BJ (cell line): ENCODE measurements at regions not wholly inside any gene's neighbourhood (a gene's known extent, or its start where the extent isn't known, plus 50 kb on each side); places are given as distances from the start of the nearest gene placed in this dataset.

Experiments used
- CTCF ChIA-PET: fragments of 350-600 bp; formaldehyde crosslinking; extraction: SDS; loops from one replicate; lab custom pipeline; 2021; ENCODE audit warnings: antibody characterized with exemption, inconsistent platforms; lab: Yijun Ruan, JAX
- POLR2A ChIA-PET: fragments of 300-600 bp; sonication (Branson Sonifier 250); formaldehyde crosslinking; extraction: SDS; loops from one replicate; lab custom pipeline; 2021; ENCODE audit warnings: antibody characterized with exemption; lab: Charles Lee
- DNase-seq: peaks from one replicate; pipeline ENCODE4 v3.0.0-alpha.2; 2011; ENCODE audit warnings: low read depth
- H3K27me3 ChIP-seq: 2 replicates; pipeline ENCODE4 v1.6.0; 2011; ENCODE audit warnings: low read length; ENCODE audit not compliant: control insufficient read depth, insufficient read depth
- H3K36me3 ChIP-seq: 2 replicates; pipeline ENCODE4 v1.5.1; 2011; ENCODE audit warnings: low read length; ENCODE audit not compliant: control insufficient read depth, insufficient read depth
- H3K4me3 ChIP-seq: 2 replicates; pipeline ENCODE4 v1.5.1; 2011; ENCODE audit warnings: low read depth, mild to moderate bottlenecking, control low read depth, low read length
- TF ChIP-seq, protein P1 (sequence below): IDR thresholded peaks from 2 replicates; pipeline ENCODE4 v1.5.1; 2011; ENCODE audit warnings: low read depth, mild to moderate bottlenecking, control low read depth, inconsistent platforms, low read length, moderate library complexity; ENCODE audit not compliant: insufficient read depth

DNA sequence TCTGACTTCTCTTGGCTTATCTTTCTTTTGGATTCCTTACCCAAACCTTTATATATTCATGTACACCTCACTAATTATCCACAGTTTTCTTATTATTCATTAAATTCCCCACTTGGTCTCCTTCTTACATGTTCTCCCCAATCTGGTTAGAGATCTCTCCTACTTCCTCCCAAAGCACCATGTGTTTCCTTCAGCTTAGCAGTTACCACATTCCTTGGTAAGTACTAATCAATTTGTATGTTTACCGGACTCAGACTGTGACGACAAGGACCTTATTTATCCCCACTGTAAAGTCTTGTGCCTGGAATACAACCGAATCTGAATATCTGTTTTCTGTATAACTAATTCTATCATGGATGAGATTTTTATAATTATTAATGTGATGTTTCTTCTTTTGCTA, 389.5 kb downstream of the KCNJ2 start:
- ChIA-PET POLR2A (no interaction called here), CTCF (no interaction called here)

DNA sequence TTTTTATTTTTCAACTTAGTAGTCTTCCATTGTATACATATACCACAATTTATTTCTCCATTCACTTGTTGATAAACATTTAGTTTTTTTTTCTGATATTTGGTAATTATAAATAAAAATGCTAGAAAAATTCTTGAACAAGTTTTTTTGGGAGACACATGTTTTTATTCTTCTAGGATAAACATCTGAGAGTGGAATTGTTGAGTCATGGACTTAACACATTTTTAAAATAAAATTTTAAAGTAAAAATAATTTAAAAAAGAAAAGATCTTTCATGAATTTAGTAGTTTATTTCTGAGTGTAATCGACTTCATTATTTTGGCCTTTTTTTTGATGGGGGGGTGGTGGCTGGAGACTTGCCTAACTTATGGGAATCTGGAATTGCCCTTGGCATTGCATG, 391.1 kb downstream of the KCNJ2 start:
- H3K4me3 ChIP-seq, result no peak overlapping the region
- DNase-seq, result no peak
- CTCF ChIA-PET, result no interaction called here

More for the DNA sequence above, 389.5 kb downstream of the KCNJ2 start:
- DNase-seq, result no peak
- Histone ChIP-seq H3K4me3 (no peak overlapping the region), H3K27me3 (no peaks in the 10 kb centered on the region), H3K36me3 (no peaks in the 10 kb centered on the region)
- TF ChIP-seq, protein P1, sequence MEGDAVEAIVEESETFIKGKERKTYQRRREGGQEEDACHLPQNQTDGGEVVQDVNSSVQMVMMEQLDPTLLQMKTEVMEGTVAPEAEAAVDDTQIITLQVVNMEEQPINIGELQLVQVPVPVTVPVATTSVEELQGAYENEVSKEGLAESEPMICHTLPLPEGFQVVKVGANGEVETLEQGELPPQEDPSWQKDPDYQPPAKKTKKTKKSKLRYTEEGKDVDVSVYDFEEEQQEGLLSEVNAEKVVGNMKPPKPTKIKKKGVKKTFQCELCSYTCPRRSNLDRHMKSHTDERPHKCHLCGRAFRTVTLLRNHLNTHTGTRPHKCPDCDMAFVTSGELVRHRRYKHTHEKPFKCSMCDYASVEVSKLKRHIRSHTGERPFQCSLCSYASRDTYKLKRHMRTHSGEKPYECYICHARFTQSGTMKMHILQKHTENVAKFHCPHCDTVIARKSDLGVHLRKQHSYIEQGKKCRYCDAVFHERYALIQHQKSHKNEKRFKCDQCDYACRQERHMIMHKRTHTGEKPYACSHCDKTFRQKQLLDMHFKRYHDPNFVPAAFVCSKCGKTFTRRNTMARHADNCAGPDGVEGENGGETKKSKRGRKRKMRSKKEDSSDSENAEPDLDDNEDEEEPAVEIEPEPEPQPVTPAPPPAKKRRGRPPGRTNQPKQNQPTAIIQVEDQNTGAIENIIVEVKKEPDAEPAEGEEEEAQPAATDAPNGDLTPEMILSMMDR, result no peak

DNA sequence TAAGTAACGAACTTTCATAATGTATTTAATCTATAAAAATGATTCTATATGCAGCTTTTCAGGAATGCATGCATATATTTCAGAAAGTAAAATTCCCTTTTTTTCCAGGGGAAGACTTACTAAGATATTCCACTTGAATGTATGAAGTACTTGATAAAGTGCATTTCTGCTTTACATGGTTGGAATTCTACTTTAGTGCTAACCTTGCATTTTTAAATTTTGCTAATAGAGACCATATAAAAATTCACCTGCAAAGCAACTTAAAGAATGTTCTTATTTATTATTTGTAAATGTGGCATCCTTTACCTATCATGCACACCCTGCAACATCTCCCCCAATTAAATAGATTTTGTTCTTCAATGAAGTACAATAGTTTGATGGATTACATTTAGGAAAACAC, 392.8 kb downstream of the KCNJ2 start:
- Histone ChIP-seq H3K27me3 (no peaks in the 10 kb centered on the region), H3K4me3 (no peak overlapping the region), H3K36me3 (no peaks in the 10 kb centered on the region)
- DNase-seq, result no peak
- CTCF ChIA-PET, result interaction anchor here (1.1 to 1.2 kb wide), 2 partner anchors 10 to 1036 kb away, joined by 3 to 5 read pairs; no protein-coding TSS in a partner anchor
- POLR2A ChIA-PET, result no interaction called here
- TF ChIP-seq, protein P1, result no peak

More for the DNA sequence above, 391.1 kb downstream of the KCNJ2 start:
- H3K36me3 ChIP-seq, result no peaks in the 10 kb centered on the region
- TF ChIP-seq, protein P1, result no peak
- POLR2A ChIA-PET, result no interaction called here
- H3K27me3 ChIP-seq, result no peaks in the 10 kb centered on the region

DNA sequence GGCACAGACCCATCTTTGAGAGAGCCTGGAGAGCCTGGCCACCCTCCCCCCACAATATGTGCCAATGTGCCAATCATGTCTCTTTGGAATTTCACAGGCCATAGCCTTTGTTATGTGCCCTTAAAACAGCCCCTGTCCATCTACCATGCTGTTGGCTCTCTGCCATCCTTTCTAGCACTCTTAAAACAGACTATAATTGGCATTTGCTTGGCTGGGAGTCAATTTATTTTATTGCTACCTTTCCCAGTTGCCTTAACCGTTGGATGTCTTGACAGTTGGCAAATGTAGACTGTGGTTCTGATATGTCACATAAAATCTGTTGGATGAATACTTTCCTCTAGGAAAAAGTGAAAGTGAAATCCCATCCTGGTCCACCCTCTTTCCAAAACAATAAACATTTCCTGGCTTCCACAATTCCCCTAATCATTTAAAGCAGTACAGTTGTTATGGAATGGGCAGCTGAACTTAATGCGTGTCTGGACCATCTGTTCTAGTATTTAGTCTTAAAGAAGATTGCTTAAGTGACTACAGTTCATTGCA, 394.0 kb downstream of the KCNJ2 start:
- no peak for DNase-seq
- TF ChIP-seq, protein P1, result no peak
- Histone ChIP-seq H3K27me3 (no peaks in the 10 kb centered on the region), H3K4me3 (no peak overlapping the region), H3K36me3 (no peaks in the 10 kb centered on the region)
- CTCF ChIA-PET, result no interaction called here
- POLR2A ChIA-PET, result no interaction called here

DNA sequence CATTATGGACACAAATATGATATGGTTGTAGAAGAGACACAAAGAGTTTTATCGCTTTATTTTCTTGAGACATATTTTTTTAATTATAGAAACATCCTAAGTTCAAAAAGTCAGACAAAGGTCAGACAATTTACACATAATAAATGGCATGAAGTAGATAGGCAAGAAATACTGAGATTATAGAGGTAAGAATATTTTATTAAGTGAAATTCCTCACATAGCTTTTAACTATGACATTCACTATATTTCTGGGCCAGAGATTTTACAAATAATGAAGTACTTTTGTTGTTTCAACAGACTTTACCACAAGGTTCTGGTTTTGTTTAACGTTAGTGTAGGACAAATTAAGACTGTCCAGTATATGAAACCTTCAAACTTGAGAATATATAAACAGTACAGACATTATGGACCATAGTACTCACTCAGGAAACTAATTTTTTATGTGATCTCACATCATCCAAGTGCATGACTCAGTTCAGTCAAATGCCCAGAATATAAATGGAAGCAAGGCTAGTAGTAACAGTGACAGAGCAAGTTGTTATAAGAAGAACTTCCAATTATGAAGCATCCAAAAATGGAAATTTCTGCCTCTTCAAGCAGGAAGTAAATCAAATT, 394.8 kb downstream of the KCNJ2 start:
- H3K27me3 ChIP-seq, result no peaks in the 10 kb centered on the region
- ChIA-PET POLR2A (no interaction called here), CTCF (no interaction called here)
- no peak for DNase-seq
- H3K4me3 ChIP-seq, result no peak overlapping the region
- TF ChIP-seq, protein P1, result no peak
- H3K36me3 ChIP-seq, result no peaks in the 10 kb centered on the region
